Neural cell (in vitro differentiated cells): ENCODE measurements at regions not wholly inside any gene's neighbourhood (a gene's known extent, or its start where the extent isn't known, plus 50 kb on each side); places are given as distances from the start of the nearest gene placed in this dataset.

Experiments
- EP300 ChIP-seq: fragments of 450-650 bp; conservative IDR thresholded peaks from 2 replicates; pipeline ENCODE4 v1.6.1; 2014; ENCODE audit warnings: antibody characterized with exemption, mild to moderate bottlenecking, moderate library complexity; ENCODE audit not compliant: poor library complexity, severe bottlenecking
- EZH2 ChIP-seq: fragments of 200-600, 300-800 bp; shearing (Covaris generic), sonication (generic); IDR thresholded peaks from 2 replicates; pipeline ENCODE4 v1.6.1; 2014; ENCODE audit warnings: antibody characterized with exemption, low read length, borderline replicate concordance, mild to moderate bottlenecking; ENCODE audit not compliant: insufficient read depth, poor library complexity, severe bottlenecking
- MXI1 ChIP-seq: fragments of 450-650 bp; conservative IDR thresholded peaks from 2 replicates; pipeline ENCODE4 v1.6.1; 2014; ENCODE audit warnings: antibody characterized with exemption, mild to moderate bottlenecking; ENCODE audit not compliant: poor library complexity, severe bottlenecking
- POLR2AphosphoS5 ChIP-seq: IDR thresholded peaks from 2 replicates; pipeline ENCODE4 v1.6.1; 2012
- RAD21 ChIP-seq: fragments of 450-650 bp; conservative IDR thresholded peaks from 2 replicates; pipeline ENCODE4 v1.6.1; 2014; ENCODE audit warnings: antibody characterized with exemption, mild to moderate bottlenecking, moderate library complexity
- SMC3 ChIP-seq: fragments of 450-650 bp; conservative IDR thresholded peaks from 2 replicates; pipeline ENCODE4 v1.6.1; 2014; ENCODE audit warnings: antibody characterized with exemption, mild to moderate bottlenecking, moderate library complexity; ENCODE audit not compliant: poor library complexity
- TAF1 ChIP-seq: IDR thresholded peaks from 2 replicates; pipeline ENCODE4 v1.6.1; 2012; ENCODE audit warnings: low read depth
- TF ChIP-seq, protein P1 (sequence below): fragments of 450-650 bp; IDR thresholded peaks from 2 replicates; pipeline ENCODE4 v1.5.1; 2014; ENCODE audit warnings: antibody characterized with exemption, mild to moderate bottlenecking, moderate library complexity; ENCODE audit not compliant: poor library complexity, severe bottlenecking
- TF ChIP-seq, protein P2 (sequence below): IDR thresholded peaks from 2 replicates; pipeline ENCODE4 v1.6.1; 2012; ENCODE audit warnings: borderline replicate concordance

DNA sequence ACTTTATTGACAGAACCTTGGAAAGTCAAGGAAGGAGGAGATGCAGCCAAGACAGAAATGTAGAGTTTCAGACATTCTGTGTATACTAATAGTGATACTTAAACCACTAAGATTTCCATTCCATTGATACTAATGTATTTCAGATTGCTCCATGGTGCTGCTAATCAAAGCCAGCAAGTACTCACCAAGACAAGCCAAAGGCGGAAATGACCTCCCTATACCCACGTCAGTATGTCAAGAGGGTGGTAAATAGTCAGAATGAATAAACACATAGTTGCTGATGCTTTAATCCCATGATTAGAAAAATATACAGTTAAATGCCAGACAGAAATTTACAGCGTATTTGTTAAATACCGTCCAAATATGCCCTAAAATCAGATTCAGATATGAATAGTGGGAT is 417.8 kb upstream of the INTU start:
- TF ChIP-seq RAD21 (no peak), TAF1 (no peak), EP300 (no peak), SMC3 (no peak), POLR2AphosphoS5 (no peak), EZH2 (no peak), MXI1 (no peak)
- TF ChIP-seq, protein P1, sequence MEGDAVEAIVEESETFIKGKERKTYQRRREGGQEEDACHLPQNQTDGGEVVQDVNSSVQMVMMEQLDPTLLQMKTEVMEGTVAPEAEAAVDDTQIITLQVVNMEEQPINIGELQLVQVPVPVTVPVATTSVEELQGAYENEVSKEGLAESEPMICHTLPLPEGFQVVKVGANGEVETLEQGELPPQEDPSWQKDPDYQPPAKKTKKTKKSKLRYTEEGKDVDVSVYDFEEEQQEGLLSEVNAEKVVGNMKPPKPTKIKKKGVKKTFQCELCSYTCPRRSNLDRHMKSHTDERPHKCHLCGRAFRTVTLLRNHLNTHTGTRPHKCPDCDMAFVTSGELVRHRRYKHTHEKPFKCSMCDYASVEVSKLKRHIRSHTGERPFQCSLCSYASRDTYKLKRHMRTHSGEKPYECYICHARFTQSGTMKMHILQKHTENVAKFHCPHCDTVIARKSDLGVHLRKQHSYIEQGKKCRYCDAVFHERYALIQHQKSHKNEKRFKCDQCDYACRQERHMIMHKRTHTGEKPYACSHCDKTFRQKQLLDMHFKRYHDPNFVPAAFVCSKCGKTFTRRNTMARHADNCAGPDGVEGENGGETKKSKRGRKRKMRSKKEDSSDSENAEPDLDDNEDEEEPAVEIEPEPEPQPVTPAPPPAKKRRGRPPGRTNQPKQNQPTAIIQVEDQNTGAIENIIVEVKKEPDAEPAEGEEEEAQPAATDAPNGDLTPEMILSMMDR = no peak
- TF ChIP-seq, protein P2, sequence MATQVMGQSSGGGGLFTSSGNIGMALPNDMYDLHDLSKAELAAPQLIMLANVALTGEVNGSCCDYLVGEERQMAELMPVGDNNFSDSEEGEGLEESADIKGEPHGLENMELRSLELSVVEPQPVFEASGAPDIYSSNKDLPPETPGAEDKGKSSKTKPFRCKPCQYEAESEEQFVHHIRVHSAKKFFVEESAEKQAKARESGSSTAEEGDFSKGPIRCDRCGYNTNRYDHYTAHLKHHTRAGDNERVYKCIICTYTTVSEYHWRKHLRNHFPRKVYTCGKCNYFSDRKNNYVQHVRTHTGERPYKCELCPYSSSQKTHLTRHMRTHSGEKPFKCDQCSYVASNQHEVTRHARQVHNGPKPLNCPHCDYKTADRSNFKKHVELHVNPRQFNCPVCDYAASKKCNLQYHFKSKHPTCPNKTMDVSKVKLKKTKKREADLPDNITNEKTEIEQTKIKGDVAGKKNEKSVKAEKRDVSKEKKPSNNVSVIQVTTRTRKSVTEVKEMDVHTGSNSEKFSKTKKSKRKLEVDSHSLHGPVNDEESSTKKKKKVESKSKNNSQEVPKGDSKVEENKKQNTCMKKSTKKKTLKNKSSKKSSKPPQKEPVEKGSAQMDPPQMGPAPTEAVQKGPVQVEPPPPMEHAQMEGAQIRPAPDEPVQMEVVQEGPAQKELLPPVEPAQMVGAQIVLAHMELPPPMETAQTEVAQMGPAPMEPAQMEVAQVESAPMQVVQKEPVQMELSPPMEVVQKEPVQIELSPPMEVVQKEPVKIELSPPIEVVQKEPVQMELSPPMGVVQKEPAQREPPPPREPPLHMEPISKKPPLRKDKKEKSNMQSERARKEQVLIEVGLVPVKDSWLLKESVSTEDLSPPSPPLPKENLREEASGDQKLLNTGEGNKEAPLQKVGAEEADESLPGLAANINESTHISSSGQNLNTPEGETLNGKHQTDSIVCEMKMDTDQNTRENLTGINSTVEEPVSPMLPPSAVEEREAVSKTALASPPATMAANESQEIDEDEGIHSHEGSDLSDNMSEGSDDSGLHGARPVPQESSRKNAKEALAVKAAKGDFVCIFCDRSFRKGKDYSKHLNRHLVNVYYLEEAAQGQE = no peak
